ENCODE measurements at regions not wholly inside any gene's neighbourhood (a gene's known extent, or its start where the extent isn't known, plus 50 kb on each side); places are given as distances from the start of the nearest gene placed in this dataset.

GRCh38 chrX:110432091-110432905 is 73.7 kb downstream of the RTL9 start:
- no peak overlapping the region for H3K27ac Mint-ChIP-seq
- POLR2A ChIA-PET, result no interaction called here
- DNase-seq (no peak), ATAC-seq (ENCODE audit: low read depth) (no peak)
- H3K4me3 Mint-ChIP-seq, result no peak overlapping the region
- CTCF ChIA-PET, result no interaction called here
- no peaks in the 10 kb centered on the region for H3K36me3 Mint-ChIP-seq (ENCODE audit: low read depth)
- TF ChIP-seq CTCF (IDR thresholded peaks at IDR 0.05), result no peak
- no peaks in the 10 kb centered on the region for H3K9me3 Mint-ChIP-seq
- peaks cover 8% of the 10 kb centered on the region for H3K27me3 Mint-ChIP-seq
- intact Hi-C loops (cut with micrococcal nuclease), result no loop called here
- H3K4me1 Mint-ChIP-seq, result no peaks in the 10 kb centered on the region

GRCh38 chrX:110432906-110433215 is 74.2 kb downstream of the RTL9 start:
- CTCF ChIA-PET, result no interaction called here
- no peaks in the 10 kb centered on the region for H3K36me3 Mint-ChIP-seq (ENCODE audit: low read depth)
- H3K27me3 Mint-ChIP-seq, result peaks cover 8% of the 10 kb centered on the region
- no peak for ATAC-seq (ENCODE audit: low read depth)
- H3K9me3 Mint-ChIP-seq, result no peaks in the 10 kb centered on the region
- POLR2A ChIA-PET, result no interaction called here
- intact Hi-C loops (cut with micrococcal nuclease), result no loop called here
- H3K27ac Mint-ChIP-seq, result no peak overlapping the region
- no peak for DNase-seq
- H3K4me3 Mint-ChIP-seq, result no peak overlapping the region
- no peaks in the 10 kb centered on the region for H3K4me1 Mint-ChIP-seq
- TF ChIP-seq CTCF (IDR thresholded peaks at IDR 0.05), result no peak

- intact Hi-C loops (cut with micrococcal nuclease), result no loop called here
- H3K36me3 Mint-ChIP-seq (ENCODE audit: low read depth), result no peaks in the 10 kb centered on the region
- no peak for TF ChIP-seq CTCF (IDR thresholded peaks at IDR 0.05)
- H3K4me1 Mint-ChIP-seq, result no peaks in the 10 kb centered on the region
- no peak overlapping the region for H3K4me3 Mint-ChIP-seq
- no peaks in the 10 kb centered on the region for H3K9me3 Mint-ChIP-seq
- peaks cover 8% of the 10 kb centered on the region for H3K27me3 Mint-ChIP-seq
- CTCF ChIA-PET, result no interaction called here
- POLR2A ChIA-PET, result no interaction called here
- DNase-seq (no peak), ATAC-seq (ENCODE audit: low read depth) (no peak)
- H3K27ac Mint-ChIP-seq, result no peak overlapping the region
These were observed 76.5 kb downstream of the RTL9 start for GRCh38 chrX:110435196-110435595.

GRCh38 chrX:110436523-110436922 is 77.9 kb downstream of the RTL9 start:
- ChIA-PET CTCF (no interaction called here), POLR2A (no interaction called here)
- no peak overlapping the region for H3K4me3 Mint-ChIP-seq
- no peak for ATAC-seq (ENCODE audit: low read depth)
- H3K27ac Mint-ChIP-seq, result no peak overlapping the region
- no peaks in the 10 kb centered on the region for H3K36me3 Mint-ChIP-seq (ENCODE audit: low read depth)
- intact Hi-C loops (cut with micrococcal nuclease), result no loop called here
- DNase-seq, result no peak
- H3K4me1 Mint-ChIP-seq, result no peaks in the 10 kb centered on the region
- H3K9me3 Mint-ChIP-seq, result no peaks in the 10 kb centered on the region
- no peak for TF ChIP-seq CTCF (IDR thresholded peaks at IDR 0.05)
- H3K27me3 Mint-ChIP-seq, result peaks cover 8% of the 10 kb centered on the region

- no peaks in the 10 kb centered on the region for H3K36me3 Mint-ChIP-seq (ENCODE audit: low read depth)
These were observed 79.0 kb downstream of the RTL9 start for GRCh38 chrX:110437686-110438085.

More at GRCh38 chrX:110437686-110438085, 79.0 kb downstream of the RTL9 start:
- DNase-seq (no peak), ATAC-seq (ENCODE audit: low read depth) (no peak)
- Mint-ChIP-seq H3K4me3 (no peak overlapping the region), H3K9me3 (no peaks in the 10 kb centered on the region), H3K27ac (no peak overlapping the region), H3K27me3 (peaks cover 7% of the 10 kb centered on the region), H3K4me1 (no peaks in the 10 kb centered on the region)
- intact Hi-C loops (cut with micrococcal nuclease), result no loop called here
- no peak for TF ChIP-seq CTCF (IDR thresholded peaks at IDR 0.05)
- ChIA-PET CTCF (no interaction called here), POLR2A (no interaction called here)
